PC-9 (cell line): ENCODE measurements at regions not wholly inside any gene's neighbourhood (a gene's known extent, or its start where the extent isn't known, plus 50 kb on each side); places are given as distances from the start of the nearest gene placed in this dataset.

ENCODE experiments used
- BruUV-seq: library from RNA; stranded (reverse); fragments of 400-500 nt; replicated peaks from 2 replicates; lab custom pipeline; 2021; lab: Mats Ljungman, UMichigan
- CTCF ChIA-PET: fragments of 300-600 bp; sonication (Branson Sonifier 250); formaldehyde crosslinking; loops from one replicate; lab custom pipeline; 2022; ENCODE audit warnings: antibody characterized with exemption; lab: Charles Lee
- POLR2A ChIA-PET: fragments of 300-600 bp; sonication (Branson Sonifier 250); formaldehyde crosslinking; loops from one replicate; lab custom pipeline; 2022; ENCODE audit warnings: antibody characterized with exemption; ENCODE audit not compliant: unreplicated experiment; lab: Charles Lee
- DNase-seq, 2 experiments: peaks; one replicate each; pipeline versions ENCODE4 v3.0.0 to v3.0.0-alpha.2; 2015 to 2022; ENCODE audit warnings: mixed read lengths in 1 of 2
- H2AFZ ChIP-seq: fragments of 200-600 bp; sonication (generic); 2 replicates; pipeline ENCODE4 v1.8.1; 2017; ENCODE audit warnings: antibody characterized with exemption
- H3F3A ChIP-seq: fragments of 200-600 bp; sonication (generic); 2 replicates; pipeline ENCODE4 v1.8.1; 2017; ENCODE audit warnings: antibody characterized with exemption, mild to moderate bottlenecking, low read depth; ENCODE audit not compliant: insufficient read depth
- H3K27ac ChIP-seq: fragments of 200-600 bp; sonication (generic); 2 replicates; pipeline ENCODE4 v1.6.1; 2016; ENCODE audit warnings: mixed run types
- H3K27me3 ChIP-seq: fragments of 200-600 bp; sonication (generic); 2 replicates; pipeline ENCODE4 v1.6.1; 2016; ENCODE audit warnings: low read depth, mixed run types; ENCODE audit not compliant: insufficient read depth
- H3K36me3 ChIP-seq: fragments of 200-600 bp; sonication (generic); 2 replicates; pipeline ENCODE4 v1.6.1; 2016; ENCODE audit warnings: low read depth, mixed run types
- H3K4me1 ChIP-seq: fragments of 200-600 bp; sonication (generic); replicated peaks from 2 replicates; pipeline ENCODE4 v1.6.1; 2016; ENCODE audit warnings: mixed run types; ENCODE audit not compliant: insufficient read depth
- H3K4me2 ChIP-seq: fragments of 200-600 bp; sonication (generic); 2 replicates; pipeline ENCODE4 v1.6.1; 2017; ENCODE audit warnings: mixed run types
- H3K4me3 ChIP-seq: fragments of 200-600 bp; sonication (generic); 2 replicates; pipeline ENCODE4 v1.6.1; 2016; ENCODE audit warnings: mixed run types
- H3K79me2 ChIP-seq: fragments of 200-600 bp; sonication (generic); 2 replicates; pipeline ENCODE4 v1.6.1; 2017; ENCODE audit warnings: low read depth, mixed run types
- H3K9me2 ChIP-seq: fragments of 200-600 bp; sonication (generic); 2 replicates; pipeline ENCODE4 v1.8.1; 2017; ENCODE audit warnings: mild to moderate bottlenecking; ENCODE audit not compliant: insufficient read depth
- H3K9me3 ChIP-seq: fragments of 200-600 bp; sonication (generic); 2 replicates; pipeline ENCODE4 v1.8.1; 2016; ENCODE audit warnings: low read depth; ENCODE audit not compliant: insufficient read depth
- H4K20me1 ChIP-seq: fragments of 200-600 bp; sonication (generic); 2 replicates; pipeline ENCODE4 v1.8.1; 2017; ENCODE audit not compliant: insufficient read depth
- EZH2 ChIP-seq: fragments of 200-600 bp; sonication (generic); IDR thresholded peaks from 2 replicates; pipeline ENCODE4 v1.8.0; 2017; ENCODE audit warnings: antibody characterized with exemption, low read depth
- intact Hi-C: fragments of 100-400 bp; cut with micrococcal nuclease; formaldehyde crosslinking; loops from one replicate; pipeline ENCODE4 v1.10.0; 2022; ENCODE audit not compliant: unreplicated experiment
- TF ChIP-seq, protein P1 (sequence below): fragments of 200-600 bp; sonication (generic); conservative IDR thresholded peaks from 2 replicates; pipeline ENCODE4 v1.6.1; 2017; ENCODE audit warnings: mixed run types, antibody characterized with exemption, mild to moderate bottlenecking, moderate library complexity

DNA sequence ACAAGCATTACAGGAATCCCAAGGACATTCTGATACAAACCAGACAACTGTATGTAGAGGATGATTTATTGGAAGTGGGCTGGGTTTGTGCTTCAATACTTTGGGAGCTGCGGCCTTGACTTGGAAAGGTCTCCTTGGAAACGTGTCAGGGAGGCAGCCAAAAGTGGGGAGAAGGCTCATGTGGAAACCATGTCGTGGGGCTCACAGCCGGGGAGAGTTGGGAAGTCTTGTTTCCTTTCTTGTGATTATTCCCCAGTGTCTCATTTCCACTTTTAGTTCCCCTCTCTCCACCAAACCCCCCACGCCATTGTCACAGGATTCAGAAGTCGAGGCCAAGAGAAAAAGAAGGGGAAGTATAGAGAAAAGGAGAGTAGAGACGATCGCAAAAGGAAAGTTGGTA is 53.9 kb upstream of the SFMBT2 start:
- Histone ChIP-seq H3K27ac (no peak overlapping the region), H3K9me3 (no peaks in the 10 kb centered on the region), H4K20me1 (no peaks in the 10 kb centered on the region), H3F3A (no peaks in the 10 kb centered on the region), H3K4me1 (no peaks in the 10 kb centered on the region), H3K79me2 (no peaks in the 10 kb centered on the region), H3K4me3 (no peak overlapping the region), H3K9me2 (no peaks in the 10 kb centered on the region), H2AFZ (no peak overlapping the region), H3K4me2 (no peak overlapping the region), H3K27me3 (peaks cover 17% of the 10 kb centered on the region), H3K36me3 (no peaks in the 10 kb centered on the region)
- intact Hi-C loops = no loop called here
- ChIA-PET POLR2A (no interaction called here), CTCF (no interaction called here)
- BruUV-seq = no TSS peak
- no peak for TF ChIP-seq EZH2
- TF ChIP-seq, protein P1, sequence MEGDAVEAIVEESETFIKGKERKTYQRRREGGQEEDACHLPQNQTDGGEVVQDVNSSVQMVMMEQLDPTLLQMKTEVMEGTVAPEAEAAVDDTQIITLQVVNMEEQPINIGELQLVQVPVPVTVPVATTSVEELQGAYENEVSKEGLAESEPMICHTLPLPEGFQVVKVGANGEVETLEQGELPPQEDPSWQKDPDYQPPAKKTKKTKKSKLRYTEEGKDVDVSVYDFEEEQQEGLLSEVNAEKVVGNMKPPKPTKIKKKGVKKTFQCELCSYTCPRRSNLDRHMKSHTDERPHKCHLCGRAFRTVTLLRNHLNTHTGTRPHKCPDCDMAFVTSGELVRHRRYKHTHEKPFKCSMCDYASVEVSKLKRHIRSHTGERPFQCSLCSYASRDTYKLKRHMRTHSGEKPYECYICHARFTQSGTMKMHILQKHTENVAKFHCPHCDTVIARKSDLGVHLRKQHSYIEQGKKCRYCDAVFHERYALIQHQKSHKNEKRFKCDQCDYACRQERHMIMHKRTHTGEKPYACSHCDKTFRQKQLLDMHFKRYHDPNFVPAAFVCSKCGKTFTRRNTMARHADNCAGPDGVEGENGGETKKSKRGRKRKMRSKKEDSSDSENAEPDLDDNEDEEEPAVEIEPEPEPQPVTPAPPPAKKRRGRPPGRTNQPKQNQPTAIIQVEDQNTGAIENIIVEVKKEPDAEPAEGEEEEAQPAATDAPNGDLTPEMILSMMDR = no peak
- no peak for DNase-seq
